ENCODE measurements at regions not wholly inside any gene's neighbourhood (a gene's known extent, or its start where the extent isn't known, plus 50 kb on each side); places are given as distances from the start of the nearest gene placed in this dataset.

- DNase-seq (ENCODE audit: low read depth in 1 of 2, low spot score in 1 of 2), result no peak
These were observed 203.6 kb upstream of the UBASH3B start for GRCh38 chr11:122451911-122452310.

- DNase-seq (ENCODE audit: low read depth in 1 of 2, low spot score in 1 of 2), result no peak
These were observed 213.9 kb upstream of the UBASH3B start for GRCh38 chr11:122441666-122442035.

GRCh38 chr11:122440811-122441665 is 214.5 kb upstream of the UBASH3B start:
- no peak for DNase-seq (ENCODE audit: low read depth in 1 of 2, low spot score in 1 of 2)

GRCh38 chr11:122439866-122440810 is 215.4 kb upstream of the UBASH3B start:
- DNase-seq (ENCODE audit: low read depth in 1 of 2, low spot score in 1 of 2), result no peak

- no peak for DNase-seq (ENCODE audit: low read depth in 1 of 2, low spot score in 1 of 2)
These were observed 219.3 kb upstream of the UBASH3B start for GRCh38 chr11:122436188-122436555.

GRCh38 chr11:122435540-122436187 is 219.9 kb upstream of the UBASH3B start:
- DNase-seq (ENCODE audit: low read depth in 1 of 2, low spot score in 1 of 2), result no peak

- DNase-seq (ENCODE audit: low read depth in 1 of 2, low spot score in 1 of 2), result no peak
These were observed 220.7 kb upstream of the UBASH3B start for GRCh38 chr11:122434786-122435185.

GRCh38 chr11:122430490-122430889 is 225.0 kb upstream of the UBASH3B start:
- DNase-seq (ENCODE audit: low read depth in 1 of 2, low spot score in 1 of 2), result no peak

- no peak for DNase-seq (ENCODE audit: low read depth in 1 of 2, low spot score in 1 of 2)
These were observed 229.4 kb upstream of the UBASH3B start for GRCh38 chr11:122426073-122426472.

- DNase-seq (ENCODE audit: low read depth in 1 of 2, low spot score in 1 of 2), result no peak
These were observed 230.9 kb upstream of the UBASH3B start for GRCh38 chr11:122424636-122425035.

GRCh38 chr11:122423886-122424285 is 231.6 kb upstream of the UBASH3B start:
- DNase-seq (ENCODE audit: low read depth in 1 of 2, low spot score in 1 of 2), result no peak

GRCh38 chr11:122423273-122423672 is 232.2 kb upstream of the UBASH3B start:
- DNase-seq (ENCODE audit: low read depth in 1 of 2, low spot score in 1 of 2), result no peak

- DNase-seq (ENCODE audit: low read depth in 1 of 2, low spot score in 1 of 2), result no peak
These were observed 232.8 kb upstream of the UBASH3B start for GRCh38 chr11:122422682-122423081.

- no peak for DNase-seq (ENCODE audit: low read depth in 1 of 2, low spot score in 1 of 2)
These were observed 233.8 kb upstream of the UBASH3B start for GRCh38 chr11:122421702-122422101.

GRCh38 chr11:122418032-122418431 is 237.5 kb upstream of the UBASH3B start:
- DNase-seq (ENCODE audit: low read depth in 1 of 2, low spot score in 1 of 2), result no peak

- DNase-seq (ENCODE audit: low read depth in 1 of 2, low spot score in 1 of 2), result no peak
These were observed 241.0 kb upstream of the UBASH3B start for GRCh38 chr11:122414406-122415018.

- DNase-seq (ENCODE audit: low read depth in 1 of 2, low spot score in 1 of 2), result no peak
These were observed 241.8 kb upstream of the UBASH3B start for GRCh38 chr11:122413677-122414076.

GRCh38 chr11:122412581-122412980 is 242.9 kb upstream of the UBASH3B start:
- DNase-seq (ENCODE audit: low read depth in 1 of 2, low spot score in 1 of 2), result no peak

GRCh38 chr11:122406466-122406865 is 249.1 kb upstream of the UBASH3B start:
- no peak for DNase-seq (ENCODE audit: low read depth in 1 of 2, low spot score in 1 of 2)

GRCh38 chr11:122405547-122406341 is 249.8 kb upstream of the UBASH3B start:
- no peak for DNase-seq (ENCODE audit: low read depth in 1 of 2, low spot score in 1 of 2)

Data from activated CD4-positive, alpha-beta T cell treated with anti-CD3 and anti-CD28 coated beads, Interleukin-2, amount 50 U/mL, for 24 hours (primary cell).